ENCODE measurements at regions not wholly inside any gene's neighbourhood (a gene's known extent, or its start where the extent isn't known, plus 50 kb on each side); places are given as distances from the start of the nearest gene placed in this dataset.
A peak's percentile ranks its signal among the peaks of the same experiment; 100 is the strongest.

GRCh38 chr10:129089341-129089740, 377.7 kb upstream of the MGMT start:
- no peak overlapping the region for H3K4me3 ChIP-seq
- H3K9me3 ChIP-seq: no peaks in the 10 kb centered on the region
- H3K27ac ChIP-seq: no peak overlapping the region
- H3K9ac ChIP-seq: no peak overlapping the region
- H3K27me3 ChIP-seq: no peaks in the 10 kb centered on the region
- peaks cover 7% of the 10 kb centered on the region for H3K4me1 ChIP-seq
- no peaks in the 10 kb centered on the region for H3K36me3 ChIP-seq
- no peaks in the 10 kb centered on the region for H4K20me1 ChIP-seq
- TF ChIP-seq Cebpa-rat (IDR thresholded peaks at IDR 0.05): no peak
- H3K4me2 ChIP-seq: no peak overlapping the region

GRCh38 chr10:129090165-129090564, 376.9 kb upstream of the MGMT start:
- Histone ChIP-seq H3K36me3 (no peaks in the 10 kb centered on the region), H3K27me3 (no peaks in the 10 kb centered on the region), H3K4me2 (no peak overlapping the region), H3K9ac (no peak overlapping the region), H3K9me3 (no peaks in the 10 kb centered on the region), H3K4me1 (peaks cover 7% of the 10 kb centered on the region), H4K20me1 (no peaks in the 10 kb centered on the region), H3K27ac (no peak overlapping the region), H3K4me3 (no peak overlapping the region)
- no peak for TF ChIP-seq Cebpa-rat (IDR thresholded peaks at IDR 0.05)

GRCh38 chr10:129090618-129091366, 376.2 kb upstream of the MGMT start:
- Histone ChIP-seq H3K4me2 (peak overlapping the region; percentile 47), H3K9me3 (no peaks in the 10 kb centered on the region), H3K4me1 (peaks cover 7% of the 10 kb centered on the region), H3K9ac (no peak overlapping the region), H3K36me3 (no peaks in the 10 kb centered on the region), H4K20me1 (no peaks in the 10 kb centered on the region), H3K27ac (no peak overlapping the region), H3K27me3 (no peaks in the 10 kb centered on the region), H3K4me3 (no peak overlapping the region)
- 0 out of 2 replicates have a peak, but pooled peaks have one; percentile 18 for TF ChIP-seq Cebpa-rat (IDR thresholded peaks at IDR 0.05)

GRCh38 chr10:129093641-129094040, 373.4 kb upstream of the MGMT start:
- Histone ChIP-seq H3K9me3 (no peaks in the 10 kb centered on the region), H3K9ac (no peak overlapping the region), H3K4me1 (peaks cover 7% of the 10 kb centered on the region), H3K27me3 (no peaks in the 10 kb centered on the region), H3K36me3 (no peaks in the 10 kb centered on the region), H3K4me2 (no peak overlapping the region), H4K20me1 (no peaks in the 10 kb centered on the region), H3K4me3 (no peak overlapping the region), H3K27ac (no peak overlapping the region)
- TF ChIP-seq Cebpa-rat (IDR thresholded peaks at IDR 0.05): no peak

GRCh38 chr10:129094233-129094632, 372.8 kb upstream of the MGMT start:
- Histone ChIP-seq H3K27me3 (no peaks in the 10 kb centered on the region), H3K4me3 (no peak overlapping the region), H3K36me3 (no peaks in the 10 kb centered on the region), H3K9me3 (no peaks in the 10 kb centered on the region), H3K27ac (no peak overlapping the region), H4K20me1 (no peaks in the 10 kb centered on the region), H3K9ac (no peak overlapping the region), H3K4me1 (peaks cover 7% of the 10 kb centered on the region), H3K4me2 (no peak overlapping the region)
- no peak for TF ChIP-seq Cebpa-rat (IDR thresholded peaks at IDR 0.05)

GRCh38 chr10:129094861-129095260, 372.2 kb upstream of the MGMT start:
- no peaks in the 10 kb centered on the region for H3K36me3 ChIP-seq

GRCh38 chr10:129095680-129096064, 371.4 kb upstream of the MGMT start:
- Histone ChIP-seq H3K4me3 (no peak overlapping the region), H3K9me3 (no peaks in the 10 kb centered on the region), H3K27me3 (no peaks in the 10 kb centered on the region), H3K9ac (no peak overlapping the region), H3K4me2 (no peak overlapping the region), H4K20me1 (no peaks in the 10 kb centered on the region), H3K36me3 (no peaks in the 10 kb centered on the region), H3K27ac (no peak overlapping the region), H3K4me1 (peaks cover 6% of the 10 kb centered on the region)
- TF ChIP-seq Cebpa-rat (IDR thresholded peaks at IDR 0.05): no peak

More at GRCh38 chr10:129094861-129095260, 372.2 kb upstream of the MGMT start:
- TF ChIP-seq Cebpa-rat (IDR thresholded peaks at IDR 0.05): no peak
- Histone ChIP-seq H3K9ac (no peak overlapping the region), H4K20me1 (no peaks in the 10 kb centered on the region), H3K27ac (no peak overlapping the region), H3K9me3 (no peaks in the 10 kb centered on the region), H3K4me3 (no peak overlapping the region), H3K4me1 (peaks cover 7% of the 10 kb centered on the region), H3K4me2 (no peak overlapping the region), H3K27me3 (no peaks in the 10 kb centered on the region)

GRCh38 chr10:129096065-129096984, 370.7 kb upstream of the MGMT start:
- no peak overlapping the region for H3K27ac ChIP-seq
- H3K9ac ChIP-seq: no peak overlapping the region
- H3K36me3 ChIP-seq: no peaks in the 10 kb centered on the region
- no peak for TF ChIP-seq Cebpa-rat (IDR thresholded peaks at IDR 0.05)
- H3K4me3 ChIP-seq: no peak overlapping the region
- H3K4me2 ChIP-seq: no peak overlapping the region
- no peaks in the 10 kb centered on the region for H3K27me3 ChIP-seq
- H3K9me3 ChIP-seq: no peaks in the 10 kb centered on the region
- no peaks in the 10 kb centered on the region for H3K4me1 ChIP-seq
- no peaks in the 10 kb centered on the region for H4K20me1 ChIP-seq

- no peak for TF ChIP-seq Cebpa-rat (IDR thresholded peaks at IDR 0.05)
- H3K4me3 ChIP-seq: no peak overlapping the region
- H3K27ac ChIP-seq: no peak overlapping the region
- H3K9ac ChIP-seq: no peak overlapping the region
- H3K9me3 ChIP-seq: no peaks in the 10 kb centered on the region
- H3K36me3 ChIP-seq: no peaks in the 10 kb centered on the region
- no peaks in the 10 kb centered on the region for H4K20me1 ChIP-seq
- no peak overlapping the region for H3K4me2 ChIP-seq
- no peaks in the 10 kb centered on the region for H3K27me3 ChIP-seq
- H3K4me1 ChIP-seq: no peaks in the 10 kb centered on the region
Observed at GRCh38 chr10:129097776-129098330, 369.2 kb upstream of the MGMT start.

- no peak overlapping the region for H3K9ac ChIP-seq
- H3K9me3 ChIP-seq: no peaks in the 10 kb centered on the region
Observed at GRCh38 chr10:129098517-129098916, 368.5 kb upstream of the MGMT start.

More at GRCh38 chr10:129098517-129098916, 368.5 kb upstream of the MGMT start:
- no peaks in the 10 kb centered on the region for H3K27me3 ChIP-seq
- H3K4me1 ChIP-seq: no peaks in the 10 kb centered on the region
- H3K4me3 ChIP-seq: no peak overlapping the region
- TF ChIP-seq Cebpa-rat (IDR thresholded peaks at IDR 0.05): no peak
- H3K4me2 ChIP-seq: no peak overlapping the region
- H4K20me1 ChIP-seq: no peaks in the 10 kb centered on the region
- H3K27ac ChIP-seq: no peak overlapping the region
- H3K36me3 ChIP-seq: no peaks in the 10 kb centered on the region
